GM18867 (cell line): ENCODE measurements at regions not wholly inside any gene's neighbourhood (a gene's known extent, or its start where the extent isn't known, plus 50 kb on each side); places are given as distances from the start of the nearest gene placed in this dataset.
"Not testable (repeated sequence)": the region's sequence is repeated elsewhere in the genome, so short reads cannot be mapped to it uniquely, and the experiment has no call there.

Source experiments
- ATAC-seq: cut with Tn5 transposase; IDR thresholded peaks from one replicate; pipeline ENCODE4 v1.9.1; 2021; ENCODE audit warnings: mild to moderate bottlenecking, moderate library complexity; ENCODE audit not compliant: unreplicated experiment

DNA sequence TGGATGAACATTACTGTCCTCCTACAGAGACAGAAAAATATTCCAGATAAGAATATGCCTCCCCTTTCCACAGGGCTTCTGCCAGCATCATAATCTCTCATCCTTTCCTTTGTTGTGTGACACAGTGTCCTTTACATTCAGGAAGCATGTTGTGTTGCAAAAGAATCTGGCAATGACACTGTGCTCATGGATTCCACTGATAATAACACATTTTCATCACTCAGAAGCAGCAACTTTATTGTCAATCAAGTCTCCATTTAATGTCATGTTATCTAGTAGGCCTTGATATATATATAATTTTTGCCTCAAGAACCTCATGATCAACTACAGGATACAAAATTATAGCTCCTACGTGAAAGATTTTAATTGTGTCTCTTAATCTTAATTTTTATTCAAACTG lies 833.9 kb downstream of the FSTL5 start:
- ATAC-seq, result no peak

DNA sequence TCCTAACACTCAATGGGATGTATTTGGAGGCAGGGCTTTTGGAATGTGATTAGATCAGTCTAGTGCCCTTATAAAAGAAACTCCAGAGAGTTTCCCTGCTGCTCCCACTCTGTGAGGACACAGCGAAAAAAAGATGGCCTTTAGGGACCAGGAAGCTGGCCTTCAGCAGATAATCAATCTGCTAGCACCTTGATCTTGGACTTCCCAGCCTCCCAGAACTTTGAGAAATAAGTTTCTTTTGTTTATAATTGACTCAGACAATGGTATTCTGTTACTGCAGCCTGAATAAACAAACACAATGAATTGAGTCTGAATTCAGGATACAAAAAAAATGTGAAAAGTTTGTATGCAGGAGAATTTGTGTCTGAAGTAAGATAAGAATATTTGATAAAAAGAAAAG lies 842.1 kb downstream of the FSTL5 start:
- no peak for ATAC-seq

DNA sequence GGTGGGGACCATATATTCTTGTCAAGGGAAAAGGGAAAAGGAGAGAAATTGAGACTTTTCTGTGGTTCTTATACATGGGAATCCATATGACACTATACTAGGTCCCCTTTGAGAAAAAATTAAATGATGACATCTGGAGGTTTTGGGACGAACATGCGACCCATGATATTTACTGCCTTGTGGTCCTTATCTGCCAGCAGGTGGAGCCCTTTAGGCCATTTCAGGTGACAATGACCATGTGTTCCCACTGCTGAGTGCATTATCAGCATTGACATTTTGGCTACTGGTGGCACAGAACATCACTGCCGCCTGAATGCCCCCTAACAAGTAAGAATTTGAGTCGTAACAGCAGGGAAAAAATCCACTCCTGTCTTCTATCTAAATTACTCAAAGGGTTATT lies 843.4 kb downstream of the FSTL5 start:
- peak; percentile 96 for ATAC-seq

DNA sequence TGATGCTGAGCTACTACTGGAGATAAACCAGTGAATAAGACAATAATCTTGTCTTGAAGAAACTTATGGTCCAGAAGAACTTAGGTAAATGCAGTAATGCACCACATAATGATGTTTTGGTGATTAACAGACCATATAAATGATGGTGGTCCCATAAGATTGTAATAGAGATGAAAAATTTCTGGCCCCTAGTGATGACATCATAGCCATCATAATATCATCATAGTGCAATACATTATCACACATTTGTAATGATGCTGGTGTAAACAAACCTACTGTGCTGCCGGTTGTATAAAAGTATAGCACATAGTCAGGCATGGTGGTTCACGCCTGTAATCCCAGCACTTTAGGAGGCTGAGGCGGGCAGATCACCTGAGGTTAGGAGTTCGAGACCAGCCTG lies 846.8 kb downstream of the FSTL5 start:
- no peak for ATAC-seq

DNA sequence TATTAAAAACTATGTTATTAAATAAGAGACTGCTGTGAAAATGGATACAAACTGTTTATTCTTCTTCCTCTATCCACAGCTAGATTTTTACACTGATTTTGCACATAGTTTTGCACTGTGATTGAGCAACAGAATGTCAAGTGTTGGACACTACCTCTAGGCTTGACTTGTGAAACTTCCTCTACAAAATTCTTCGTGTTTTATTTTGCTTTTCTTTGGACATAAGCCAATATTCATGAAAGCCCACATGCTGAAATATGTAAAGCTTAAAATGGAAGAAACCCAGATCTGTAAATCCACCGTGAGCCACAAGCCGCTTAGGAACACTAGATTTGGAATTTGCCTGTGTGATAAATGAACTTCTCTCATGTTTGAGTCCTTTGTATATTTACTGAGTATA lies 849.4 kb downstream of the FSTL5 start:
- ATAC-seq, result no peak

DNA sequence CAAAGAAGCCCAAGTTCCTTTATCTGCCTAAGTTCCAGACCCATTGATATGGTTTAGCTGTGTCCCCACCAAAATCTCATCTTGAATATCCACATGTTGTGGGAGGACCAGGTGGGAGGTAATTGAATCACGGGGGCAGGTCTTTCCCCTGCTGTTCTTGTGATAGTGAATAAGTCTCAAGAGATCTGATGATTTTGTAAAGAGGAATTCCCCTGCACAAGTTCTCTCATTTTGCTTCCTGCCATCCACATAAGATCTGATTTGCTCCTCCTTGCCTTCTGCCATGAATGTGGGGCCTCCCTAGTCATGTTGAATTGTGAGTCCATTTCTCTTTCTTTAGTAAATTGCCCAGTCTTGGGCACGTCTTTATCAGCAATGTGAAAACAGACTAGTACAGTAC lies 860.2 kb downstream of the FSTL5 start:
- no peak for ATAC-seq

DNA sequence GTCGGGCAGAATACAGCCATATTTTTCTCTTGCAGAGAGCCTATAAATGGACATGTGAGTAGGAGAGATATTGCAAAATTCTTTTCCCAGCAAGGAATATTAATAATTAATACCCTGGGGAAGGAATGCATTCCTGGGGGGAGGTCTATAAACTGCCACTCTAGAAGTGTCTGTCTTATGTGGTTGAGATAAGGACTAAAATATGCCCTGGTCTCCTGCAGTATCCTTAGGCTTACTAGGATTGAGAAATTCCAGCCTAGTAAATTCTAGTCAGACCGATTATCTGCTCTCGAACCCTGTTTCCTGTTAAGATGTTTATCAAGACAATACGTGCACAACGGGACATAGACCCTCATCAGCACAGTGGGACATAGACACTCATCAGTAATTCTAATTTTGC lies 872.6 kb downstream of the FSTL5 start:
- no peak for ATAC-seq

DNA sequence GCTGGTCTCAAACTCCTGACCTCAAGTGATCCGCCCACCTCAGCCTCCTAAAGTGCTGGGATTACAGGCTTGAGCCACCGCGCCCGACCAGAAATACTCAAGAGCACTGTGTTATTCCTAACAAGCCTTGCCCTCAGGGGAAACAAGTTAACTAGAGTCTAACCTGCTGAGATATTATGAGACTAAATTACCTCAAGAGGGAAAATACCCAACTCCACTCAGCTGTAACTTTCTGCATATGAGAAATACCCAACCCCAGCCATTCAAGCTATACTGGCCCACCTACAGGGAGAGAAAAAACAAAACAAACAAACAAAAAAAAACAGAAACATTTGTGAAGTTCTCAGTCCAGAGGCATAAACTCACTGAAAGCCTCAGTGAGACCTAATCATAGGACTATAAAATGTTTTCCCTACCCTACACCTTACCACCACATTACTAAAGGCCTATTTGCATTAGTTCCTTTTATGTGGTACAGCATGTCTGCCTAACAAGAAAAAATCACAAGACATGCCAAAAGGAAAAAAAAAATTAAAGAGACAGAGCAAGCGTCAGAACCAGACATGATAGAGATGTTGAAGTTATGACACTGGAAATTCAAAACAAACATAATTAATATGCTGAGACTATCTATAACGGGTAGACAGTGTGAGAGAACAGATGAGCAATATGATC lies 876.0 kb downstream of the FSTL5 start:
- peak; percentile 87 for ATAC-seq

DNA sequence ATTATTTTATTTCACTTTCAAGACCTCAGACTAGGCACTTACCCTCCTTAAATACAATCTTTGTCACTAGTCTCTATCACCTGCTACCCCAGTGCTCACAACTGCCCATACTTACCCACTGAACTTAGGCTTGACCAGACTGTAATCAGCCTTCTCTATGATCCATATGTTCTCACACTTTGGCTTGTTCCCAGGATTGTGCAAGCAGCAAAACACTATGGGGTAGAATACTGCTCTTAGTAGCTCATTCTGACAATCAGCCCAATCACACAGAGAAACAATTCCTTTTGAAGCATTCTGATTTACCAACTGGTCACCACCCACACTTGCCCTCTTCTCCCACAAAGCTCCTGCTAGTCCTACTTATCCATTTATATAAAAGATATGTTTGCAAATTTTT lies 878.3 kb downstream of the FSTL5 start:
- no peak for ATAC-seq

DNA sequence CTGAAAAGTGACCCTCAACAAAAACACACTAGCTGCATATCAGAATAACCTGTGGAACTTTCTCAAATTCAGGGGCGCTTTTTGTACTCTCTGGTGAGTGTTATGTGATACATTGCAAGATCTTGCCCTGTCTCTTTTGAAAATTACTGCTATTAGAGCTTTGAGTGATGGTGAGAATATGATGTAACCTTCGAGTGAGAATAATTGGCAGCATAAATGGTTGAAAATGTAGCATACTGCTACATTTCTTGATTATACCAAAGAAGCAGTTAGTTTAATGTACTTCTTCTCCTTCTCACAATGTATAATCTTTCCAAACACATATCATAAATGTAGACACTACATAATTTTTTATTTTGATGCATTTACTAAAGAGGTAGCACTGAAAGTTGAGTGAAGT lies 882.9 kb downstream of the FSTL5 start:
- ATAC-seq, result no peak

DNA sequence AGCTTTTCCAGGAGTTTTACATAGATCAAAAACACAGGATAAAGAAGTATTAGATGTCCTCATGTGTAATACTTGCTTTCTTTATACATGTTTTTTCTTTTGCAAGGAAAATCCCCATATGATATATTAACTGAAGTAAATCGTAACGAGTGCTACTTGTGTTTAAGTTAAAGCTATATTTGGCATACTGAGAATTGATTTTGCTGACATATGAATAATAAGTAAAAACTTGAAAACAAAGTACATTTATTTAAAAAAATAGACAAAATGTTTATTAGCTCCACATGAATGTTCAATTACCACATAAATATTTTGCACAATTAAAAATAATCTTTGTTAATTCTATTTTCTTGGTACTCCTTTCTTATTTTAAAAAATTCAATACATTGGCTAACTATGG lies 884.7 kb downstream of the FSTL5 start:
- ATAC-seq, result no peak

DNA sequence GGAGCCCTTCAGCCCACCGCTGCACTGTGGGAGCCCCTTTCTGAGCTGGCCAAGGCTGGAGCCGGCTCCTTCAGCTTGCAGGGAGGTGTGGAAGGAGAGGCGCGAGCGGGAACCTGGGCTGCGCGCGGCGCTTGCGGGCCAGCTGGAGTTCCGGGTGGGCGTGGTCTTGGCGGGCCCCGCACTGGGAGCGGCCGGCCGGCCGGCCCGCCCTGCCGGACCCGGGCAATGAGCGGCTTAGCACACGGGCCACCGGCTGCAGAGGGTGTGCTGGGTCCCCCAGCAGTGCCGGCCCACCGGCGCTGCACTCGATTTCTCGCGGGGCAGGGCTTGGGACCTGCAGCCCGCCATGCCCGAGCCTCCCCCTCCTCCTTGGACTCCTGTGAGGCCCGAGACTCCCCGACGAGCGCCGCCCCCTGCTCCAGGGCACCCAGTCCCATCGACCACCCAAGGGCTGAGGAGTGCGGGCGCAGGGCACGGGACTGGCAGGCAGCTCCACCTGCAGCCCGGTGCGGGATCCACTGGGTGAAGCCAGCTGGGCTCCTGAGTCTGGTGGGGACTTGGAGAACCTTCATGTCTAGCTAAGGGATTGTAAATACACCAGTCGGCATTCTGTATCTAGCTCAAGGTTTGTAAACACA lies 886.5 kb downstream of the FSTL5 start:
- ATAC-seq, result not testable (repeated sequence)

DNA sequence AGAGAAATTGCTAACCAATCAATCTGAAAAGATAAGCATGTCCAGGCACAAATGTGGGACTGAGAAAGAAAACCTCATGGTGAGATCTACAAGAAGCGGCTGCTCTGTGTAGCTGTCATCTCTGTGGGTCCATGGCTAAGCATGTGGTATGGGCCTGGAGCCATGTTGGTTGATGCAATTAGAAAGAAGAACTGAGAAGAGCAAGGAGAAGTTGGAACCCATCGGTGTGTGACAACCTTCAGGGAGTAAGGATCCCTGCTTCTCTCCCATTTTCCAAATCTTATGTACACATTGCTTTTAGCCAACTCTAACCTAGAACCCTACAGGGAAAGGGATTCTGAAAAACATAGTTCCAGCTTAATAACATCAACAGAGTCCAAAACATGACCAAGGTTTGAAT lies 890.2 kb downstream of the FSTL5 start:
- ATAC-seq, result no peak

DNA sequence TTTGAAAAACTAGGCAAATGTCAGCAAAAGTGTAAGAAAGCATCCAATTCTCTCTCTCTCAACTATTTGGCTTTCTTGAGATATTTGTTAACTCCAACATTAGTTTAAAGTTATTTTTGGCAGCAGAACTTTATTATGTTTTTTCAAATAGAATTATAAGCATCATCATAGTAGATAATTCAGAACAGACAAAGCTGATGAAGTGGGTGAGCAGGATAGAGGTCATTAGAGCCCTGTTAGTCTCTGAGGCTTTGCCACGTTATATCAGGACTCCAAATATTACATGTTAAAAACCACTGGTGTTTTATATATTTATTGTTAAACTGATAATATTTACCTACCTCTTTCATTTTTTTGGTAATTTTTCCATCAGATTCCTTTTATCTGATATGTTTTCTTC lies 903.0 kb downstream of the FSTL5 start:
- no peak for ATAC-seq

DNA sequence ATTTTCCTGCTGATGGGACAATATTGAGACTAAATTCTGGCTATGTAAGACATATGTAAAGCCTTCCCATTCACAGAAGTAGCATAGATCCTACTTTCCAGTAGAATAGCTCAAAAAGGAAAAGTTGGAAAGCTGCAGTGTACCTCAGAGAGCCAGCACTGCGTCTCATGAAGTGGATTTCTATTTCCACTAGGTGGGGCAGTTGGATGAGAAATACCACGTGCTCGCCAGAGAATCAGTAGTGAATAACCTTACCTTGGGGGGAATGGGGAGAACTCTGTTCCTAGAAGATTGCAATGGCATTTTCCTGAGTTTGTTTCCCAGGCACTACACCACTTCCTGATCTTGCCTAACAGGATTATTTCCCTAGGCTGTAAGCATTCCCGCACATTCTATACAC lies 907.1 kb downstream of the FSTL5 start:
- ATAC-seq, result peak; percentile 62

DNA sequence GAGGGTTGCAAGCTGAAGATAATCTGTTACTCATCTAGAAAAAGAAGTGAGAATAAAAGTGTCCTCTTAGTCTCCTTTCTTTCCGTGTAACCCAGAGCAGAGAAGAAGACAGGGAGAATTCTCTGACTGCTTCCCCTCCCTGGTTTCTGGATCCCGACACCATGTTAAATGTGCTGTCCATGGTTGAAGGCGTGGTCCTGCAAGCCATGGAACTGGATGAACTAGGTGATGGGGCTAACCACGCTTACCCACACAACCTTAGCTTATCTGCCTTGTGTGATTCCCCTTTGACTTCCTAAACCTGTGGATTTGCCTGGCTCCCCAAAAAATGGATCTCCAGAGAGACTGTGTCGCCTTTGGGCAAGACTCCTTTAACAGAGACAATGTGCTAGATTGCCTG lies 907.6 kb downstream of the FSTL5 start:
- ATAC-seq, result no peak

DNA sequence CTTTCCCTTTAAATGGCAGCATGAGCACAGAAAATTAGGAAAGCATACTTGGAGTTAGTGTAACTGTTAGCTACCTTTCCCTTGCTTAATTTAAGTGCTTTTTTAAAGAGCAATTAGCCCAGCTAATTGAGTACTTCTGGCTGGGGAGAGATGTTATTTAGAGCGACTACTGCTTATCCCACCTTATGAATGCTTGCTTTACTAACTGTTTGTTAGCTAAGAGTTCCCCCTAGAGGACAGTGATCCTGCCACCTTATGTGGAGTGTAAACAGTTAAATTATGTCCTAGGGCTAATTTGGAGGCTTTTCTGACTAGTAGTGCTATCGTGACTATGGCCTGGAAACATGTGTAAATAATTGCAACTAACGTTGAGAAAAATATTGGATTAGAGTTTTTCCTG lies 909.4 kb downstream of the FSTL5 start:
- ATAC-seq, result no peak

DNA sequence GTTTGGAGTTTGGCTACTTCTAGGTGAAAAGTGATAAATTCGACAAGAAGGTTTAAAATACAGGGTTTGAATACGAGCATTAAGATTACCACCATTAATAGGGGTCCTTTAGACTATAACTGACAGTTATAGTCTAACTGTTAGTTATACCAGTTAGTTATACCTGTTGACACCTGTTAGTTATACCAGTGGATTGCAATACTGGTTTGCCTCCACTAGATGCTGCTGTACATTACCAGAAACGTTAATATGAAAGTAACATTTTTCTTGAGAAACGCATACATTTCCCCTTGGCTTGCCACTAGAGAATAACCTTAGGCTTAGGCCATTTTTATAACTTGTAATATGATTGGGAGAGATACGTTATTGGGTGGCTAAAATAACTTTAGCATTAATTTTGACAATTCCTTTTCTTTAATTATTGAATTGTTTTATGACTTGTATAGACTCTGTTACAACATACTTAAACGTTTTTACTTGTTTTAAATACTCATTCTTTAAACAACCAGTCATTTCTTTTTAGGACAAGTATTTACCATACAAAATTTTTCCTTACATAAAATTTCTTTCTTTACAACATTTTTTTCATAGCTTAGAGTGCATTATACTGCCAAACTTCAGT lies 911.2 kb downstream of the FSTL5 start:
- ATAC-seq, result peak; percentile 79

DNA sequence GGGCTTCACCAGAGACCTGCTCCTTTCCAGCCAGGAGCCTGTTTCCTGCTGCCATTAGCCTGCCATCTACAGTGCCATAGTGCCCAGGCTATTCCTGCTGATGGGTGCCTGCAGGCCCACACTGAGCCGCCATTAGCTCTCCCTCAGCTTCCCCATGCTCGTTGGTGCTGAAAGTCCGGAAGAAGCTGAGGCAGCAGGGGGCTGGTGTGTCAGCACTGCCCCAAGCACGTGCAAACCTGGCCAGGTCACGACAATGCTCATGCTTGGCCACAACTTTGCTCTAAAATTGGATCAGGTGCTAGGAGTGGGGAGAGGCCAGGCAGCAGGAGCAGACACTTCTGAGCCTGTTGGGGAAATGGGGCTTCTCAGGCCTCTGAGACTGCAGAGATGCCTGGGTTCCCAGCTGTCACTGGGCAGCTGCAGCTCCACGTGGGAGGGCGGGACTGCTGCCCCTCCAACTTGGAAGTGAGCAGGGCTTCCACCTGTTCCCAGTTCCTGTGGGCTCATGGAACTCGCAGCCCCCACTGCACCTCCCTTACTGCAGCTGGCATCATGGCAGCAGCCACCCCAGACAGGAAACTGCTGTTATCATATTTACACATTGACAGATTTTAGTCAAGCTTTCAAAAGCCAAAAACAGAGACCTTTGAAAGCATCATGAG lies 913.9 kb downstream of the FSTL5 start:
- no peak for ATAC-seq

DNA sequence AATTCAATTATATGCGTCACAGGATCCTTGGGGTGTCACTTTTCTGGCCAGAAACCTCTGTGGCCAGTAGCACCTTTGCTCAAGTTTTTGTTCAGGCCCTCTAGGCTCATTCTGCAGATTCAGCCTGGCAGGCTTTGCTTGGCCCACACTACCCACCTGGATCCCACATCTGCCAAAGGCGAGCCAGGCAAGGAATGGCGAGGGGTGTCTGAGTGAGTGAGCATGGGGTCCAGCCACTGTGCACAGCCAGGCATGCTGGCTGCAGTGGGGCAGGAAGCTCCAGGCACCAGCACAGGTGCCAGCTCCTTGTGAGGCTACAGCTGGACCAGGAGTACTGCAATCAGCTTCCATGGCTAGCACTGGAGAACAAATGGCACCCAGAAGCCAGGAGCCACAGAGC lies 914.9 kb downstream of the FSTL5 start:
- no peak for ATAC-seq

DNA sequence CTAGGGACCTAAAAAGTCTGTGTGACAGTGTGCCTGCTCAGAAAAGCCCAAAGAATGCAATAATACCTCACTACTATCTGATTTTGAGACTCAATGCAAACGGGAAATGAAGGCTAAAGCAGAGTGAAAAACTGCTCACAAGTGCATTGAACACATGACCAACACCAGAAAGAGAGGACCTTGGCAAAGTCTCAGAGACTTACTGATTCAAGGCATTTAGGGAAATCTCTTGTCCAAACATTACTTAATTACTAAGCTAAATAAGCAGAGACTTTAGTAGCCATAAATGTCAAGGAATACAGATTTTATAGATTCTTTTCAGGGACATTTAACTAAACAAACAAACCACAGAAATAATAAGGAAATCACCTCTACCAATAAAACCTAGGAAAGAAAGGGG lies 916.0 kb downstream of the FSTL5 start:
- ATAC-seq, result no peak

DNA sequence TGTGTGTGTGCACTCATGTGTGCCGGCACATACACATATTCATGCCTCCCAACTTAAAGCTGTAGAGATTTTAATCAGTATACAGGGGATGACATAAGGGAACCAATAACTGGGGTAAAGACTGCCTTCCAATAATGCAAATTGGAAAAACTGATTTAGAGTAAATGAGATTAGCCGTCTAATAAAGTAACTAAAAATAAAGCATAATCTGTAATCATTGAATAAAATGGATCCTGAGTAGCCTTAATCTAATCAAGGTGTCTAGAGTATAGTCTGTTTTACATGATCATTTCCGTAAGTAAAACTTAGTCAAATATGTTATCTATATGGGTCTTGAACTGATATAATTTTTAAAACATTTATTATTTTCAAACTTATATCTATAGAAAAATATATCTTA lies 925.8 kb downstream of the FSTL5 start:
- ATAC-seq, result no peak
